ENCODE measurements at regions not wholly inside any gene's neighbourhood (a gene's known extent, or its start where the extent isn't known, plus 50 kb on each side); places are given as distances from the start of the nearest gene placed in this dataset.
"Not testable (repeated sequence)": the region's sequence is repeated elsewhere in the genome, so short reads cannot be mapped to it uniquely, and the experiment has no call there.

GRCh38 chr18:78781601-78781960 lies 198.0 kb upstream of the SALL3 start:
- no peak for DNase-seq

- no peak for DNase-seq
Observed at GRCh38 chr18:78782951-78783563, 196.6 kb upstream of the SALL3 start.

- DNase-seq, result no peak
Observed at GRCh38 chr18:78783564-78783960, 196.1 kb upstream of the SALL3 start.

- no peak for DNase-seq
Observed at GRCh38 chr18:78784861-78785260, 194.8 kb upstream of the SALL3 start.

GRCh38 chr18:78785706-78786105 lies 193.9 kb upstream of the SALL3 start:
- no peak for DNase-seq

- DNase-seq, result no peak
Observed at GRCh38 chr18:78786776-78787175, 192.8 kb upstream of the SALL3 start.

GRCh38 chr18:78787751-78788150 lies 191.9 kb upstream of the SALL3 start:
- DNase-seq, result no peak

GRCh38 chr18:78788161-78788560 lies 191.5 kb upstream of the SALL3 start:
- no peak for DNase-seq

- DNase-seq, result no peak
Observed at GRCh38 chr18:78789850-78790249, 189.8 kb upstream of the SALL3 start.

GRCh38 chr18:78790511-78790910 lies 189.1 kb upstream of the SALL3 start:
- no peak for DNase-seq

GRCh38 chr18:78790960-78791359 lies 188.7 kb upstream of the SALL3 start:
- DNase-seq, result no peak

GRCh38 chr18:78792094-78792493 lies 187.5 kb upstream of the SALL3 start:
- DNase-seq, result no peak

GRCh38 chr18:78792736-78793135 lies 186.9 kb upstream of the SALL3 start:
- DNase-seq, result no peak

- DNase-seq, result no peak
Observed at GRCh38 chr18:78793313-78794070, 186.1 kb upstream of the SALL3 start.

GRCh38 chr18:78794071-78794430 lies 185.6 kb upstream of the SALL3 start:
- DNase-seq, result no peak

- no peak for DNase-seq
Observed at GRCh38 chr18:78796693-78797455, 182.7 kb upstream of the SALL3 start.

- no peak for DNase-seq
Observed at GRCh38 chr18:78797499-78797898, 182.1 kb upstream of the SALL3 start.

- no peak for DNase-seq
Observed at GRCh38 chr18:78798402-78799175, 181.0 kb upstream of the SALL3 start.

- no peak for DNase-seq
Observed at GRCh38 chr18:78799382-78800089, 180.1 kb upstream of the SALL3 start.

GRCh38 chr18:78800102-78800851 lies 179.3 kb upstream of the SALL3 start:
- not testable (repeated sequence) for DNase-seq

GRCh38 chr18:78801011-78801410 lies 178.6 kb upstream of the SALL3 start:
- DNase-seq, result no peak

- no peak for DNase-seq
Observed at GRCh38 chr18:78803104-78803503, 176.5 kb upstream of the SALL3 start.
